ENCODE measurements at regions not wholly inside any gene's neighbourhood (a gene's known extent, or its start where the extent isn't known, plus 50 kb on each side); places are given as distances from the start of the nearest gene placed in this dataset.

DNA sequence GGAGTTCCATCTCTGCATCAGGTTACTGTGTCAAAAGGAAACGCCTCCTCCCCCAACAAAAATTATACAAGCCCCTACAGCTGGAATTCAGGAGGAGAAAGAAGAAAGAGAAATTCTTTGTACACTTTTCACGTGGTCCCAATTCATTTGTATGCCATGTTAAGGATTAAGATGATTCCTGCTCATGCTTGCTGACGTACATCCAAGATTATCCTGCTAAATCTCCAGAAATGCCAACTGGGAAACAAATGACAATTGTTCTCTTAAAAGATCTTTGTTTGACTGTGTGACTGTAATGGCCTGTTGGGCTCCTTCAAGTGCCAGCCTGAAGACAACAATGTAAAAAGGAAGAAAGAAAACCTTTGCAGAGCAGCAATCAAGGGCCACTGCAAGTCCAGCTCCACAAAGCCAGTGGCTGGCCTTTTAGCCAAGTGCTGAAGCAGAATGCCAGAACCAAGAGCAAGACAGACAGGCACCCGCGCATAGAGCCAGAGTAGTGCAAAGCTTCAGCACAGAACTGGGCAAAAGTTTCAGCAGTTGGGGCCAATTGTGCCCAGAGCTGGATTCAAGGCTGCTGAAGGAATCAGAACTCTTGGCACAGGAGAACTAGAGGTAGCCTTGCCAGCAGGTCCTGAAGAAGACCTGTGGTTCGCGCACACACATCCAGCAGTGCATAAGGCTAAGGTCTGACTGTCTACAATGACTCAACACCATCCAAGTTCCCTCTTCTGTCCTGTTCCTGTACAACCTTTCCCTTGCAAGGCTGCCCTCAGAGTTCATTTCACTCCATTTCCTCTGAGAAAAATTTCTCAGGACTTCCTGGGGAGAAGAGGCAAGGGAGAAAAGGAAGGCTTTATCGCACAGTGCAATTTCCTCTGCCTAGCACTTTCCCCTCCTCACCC is 209.7 kb upstream of the BMP4 start:
- no peak for ATAC-seq
- Mint-ChIP-seq H3K4me1 (peaks cover 2% of the 10 kb centered on the region), H3K27me3 (peaks cover 23% of the 10 kb centered on the region), H3K27ac (no peak overlapping the region), H3K36me3 (ENCODE audit: low read depth) (no peaks in the 10 kb centered on the region), H3K9me3 (ENCODE audit: low read depth) (no peaks in the 10 kb centered on the region), H3K4me3 (no peak overlapping the region)
- ChIA-PET CTCF (interaction anchor here (0.7 to 1.7 kb wide), 3 partner anchors 9 to 28 kb away, joined by 3 to 14 read pairs (median 4); no protein-coding TSS in a partner anchor), POLR2A (no interaction called here)
- intact Hi-C loops (cut with DNase I, micrococcal nuclease): no loop called here
- no peak for DNase-seq

DNA sequence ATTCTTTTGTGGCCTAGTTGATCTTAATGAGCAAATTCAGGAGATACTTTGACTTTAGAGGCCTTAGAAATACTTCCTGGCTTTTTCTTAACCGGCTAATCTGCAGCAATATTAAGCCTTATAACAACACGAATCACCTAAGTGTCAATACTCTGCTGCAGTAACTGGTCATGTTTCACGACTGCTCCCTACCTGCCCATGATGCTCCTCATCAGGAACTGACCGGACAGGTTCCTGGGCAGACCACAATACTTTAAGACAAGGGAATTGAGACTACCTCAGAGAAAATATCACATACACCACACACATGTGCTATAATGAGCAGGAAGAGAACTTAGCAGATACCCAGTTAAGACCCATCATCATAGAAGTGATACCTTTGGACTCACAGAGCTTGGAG is 211.9 kb upstream of the BMP4 start:
- POLR2A ChIA-PET: no interaction called here
- no peak overlapping the region for H3K4me3 Mint-ChIP-seq
- no peak overlapping the region for H3K27ac Mint-ChIP-seq
- no peaks in the 10 kb centered on the region for H3K36me3 Mint-ChIP-seq (ENCODE audit: low read depth)
- peaks cover 13% of the 10 kb centered on the region for H3K27me3 Mint-ChIP-seq
- intact Hi-C loops (cut with DNase I, micrococcal nuclease): no loop called here
- CTCF ChIA-PET: no interaction called here
- H3K4me1 Mint-ChIP-seq: peaks cover 2% of the 10 kb centered on the region
- no peak for ATAC-seq
- no peaks in the 10 kb centered on the region for H3K9me3 Mint-ChIP-seq (ENCODE audit: low read depth)
- DNase-seq: no peak

DNA sequence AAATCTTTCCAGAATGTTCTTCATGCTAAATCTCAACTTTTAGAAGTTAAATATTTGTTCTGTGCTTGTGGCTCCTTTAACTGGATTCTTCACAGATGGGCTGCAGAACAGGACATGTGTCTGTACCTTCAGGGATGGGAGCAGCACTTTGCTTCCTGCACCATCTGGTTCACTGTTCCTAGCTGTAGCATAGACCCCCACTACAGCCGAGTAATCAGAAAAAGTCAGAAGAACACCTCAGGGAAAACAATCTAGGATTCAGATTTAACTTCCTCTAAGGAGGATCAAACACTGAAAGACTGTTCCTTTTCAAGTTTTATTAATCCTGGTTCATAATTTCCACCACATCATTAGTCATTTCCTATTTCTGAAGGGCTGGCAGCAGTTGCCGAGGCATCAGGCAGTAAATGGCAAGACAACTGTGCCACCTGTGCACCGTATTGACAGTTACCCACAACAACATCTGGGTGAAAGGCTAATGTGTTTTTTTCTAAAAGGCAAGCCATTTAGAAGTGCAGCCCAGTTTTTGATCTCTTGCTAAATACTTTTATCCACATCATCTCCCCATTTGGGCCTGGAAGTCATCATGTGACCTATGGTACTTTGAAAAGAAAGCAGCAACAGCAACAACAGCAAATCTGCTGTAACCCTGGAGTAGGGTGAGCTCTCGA is 212.8 kb upstream of the BMP4 start:
- H3K9me3 Mint-ChIP-seq (ENCODE audit: low read depth): no peaks in the 10 kb centered on the region
- intact Hi-C loops (cut with DNase I, micrococcal nuclease): no loop called here
- H3K27me3 Mint-ChIP-seq: peaks cover 16% of the 10 kb centered on the region
- H3K4me1 Mint-ChIP-seq: peaks cover 2% of the 10 kb centered on the region
- no peak overlapping the region for H3K27ac Mint-ChIP-seq
- H3K36me3 Mint-ChIP-seq (ENCODE audit: low read depth): no peaks in the 10 kb centered on the region
- CTCF ChIA-PET: interaction anchor here (0.6 to 0.9 kb wide), 2 partner anchors 36 to 159 kb away, joined by 3 read pairs; no protein-coding TSS in a partner anchor
- POLR2A ChIA-PET: no interaction called here
- no peak overlapping the region for H3K4me3 Mint-ChIP-seq
- DNase-seq (no peak), ATAC-seq (no peak)

DNA sequence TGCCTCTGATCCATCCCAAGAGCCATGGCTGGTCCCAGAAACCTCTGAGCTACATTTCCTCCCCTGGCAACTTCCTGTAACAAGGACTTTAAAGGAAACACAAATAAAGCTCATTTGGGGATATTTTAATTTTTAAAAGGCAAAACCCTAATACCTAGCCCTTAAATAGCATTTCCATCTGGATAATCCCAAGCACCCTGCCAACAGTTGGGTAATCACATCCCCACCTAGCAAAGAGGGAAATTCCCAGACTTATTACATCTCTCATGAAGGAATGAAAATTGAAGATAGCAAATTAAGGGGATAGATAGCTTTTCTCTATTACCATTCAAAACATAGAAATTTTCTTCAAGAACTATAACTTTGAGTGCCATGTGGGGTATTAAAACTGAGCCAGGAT is 213.7 kb upstream of the BMP4 start:
- ATAC-seq: no peak
- Mint-ChIP-seq H3K4me1 (peaks cover 2% of the 10 kb centered on the region), H3K27me3 (peaks cover 15% of the 10 kb centered on the region), H3K36me3 (ENCODE audit: low read depth) (no peaks in the 10 kb centered on the region), H3K27ac (no peak overlapping the region), H3K4me3 (no peak overlapping the region), H3K9me3 (ENCODE audit: low read depth) (no peaks in the 10 kb centered on the region)
- DNase-seq: no peak
- CTCF ChIA-PET: interaction anchor here (0.9 to 2.0 kb wide), 2 partner anchors 8 to 158 kb away, joined by 3 to 5 read pairs; no protein-coding TSS in a partner anchor
- POLR2A ChIA-PET: no interaction called here
- intact Hi-C loops (cut with DNase I, micrococcal nuclease): no loop called here

DNA sequence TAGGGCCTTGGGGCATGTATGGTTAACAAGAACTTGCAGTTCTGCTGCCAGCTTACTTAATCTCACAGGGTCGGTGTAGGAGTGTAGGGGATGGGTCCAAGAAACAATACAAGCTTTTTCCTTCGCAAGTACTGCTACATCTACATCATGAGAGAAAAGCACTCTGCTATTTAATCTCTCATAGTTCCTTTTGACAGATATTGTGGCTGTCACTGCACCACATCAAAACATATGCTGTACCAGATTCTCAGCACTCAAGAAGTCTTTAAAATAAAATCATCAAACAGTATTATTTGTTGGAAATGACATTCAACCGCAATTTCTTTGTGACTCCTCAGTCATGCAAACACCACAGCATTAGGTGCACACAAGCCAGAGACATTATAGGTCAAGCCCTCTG is 215.5 kb upstream of the BMP4 start:
- POLR2A ChIA-PET: no interaction called here
- Mint-ChIP-seq H3K36me3 (ENCODE audit: low read depth) (no peaks in the 10 kb centered on the region), H3K27ac (no peak overlapping the region), H3K9me3 (ENCODE audit: low read depth) (no peaks in the 10 kb centered on the region), H3K4me3 (no peak overlapping the region), H3K27me3 (peaks cover 21% of the 10 kb centered on the region), H3K4me1 (peaks cover 2% of the 10 kb centered on the region)
- CTCF ChIA-PET: interaction anchor here (0.6 to 2.0 kb wide), 4 partner anchors 9 to 176 kb away, joined by 4 to 7 read pairs (median 6); no protein-coding TSS in a partner anchor
- ATAC-seq (no peak), DNase-seq (no peak)
- intact Hi-C loops (cut with DNase I, micrococcal nuclease): no loop called here

DNA sequence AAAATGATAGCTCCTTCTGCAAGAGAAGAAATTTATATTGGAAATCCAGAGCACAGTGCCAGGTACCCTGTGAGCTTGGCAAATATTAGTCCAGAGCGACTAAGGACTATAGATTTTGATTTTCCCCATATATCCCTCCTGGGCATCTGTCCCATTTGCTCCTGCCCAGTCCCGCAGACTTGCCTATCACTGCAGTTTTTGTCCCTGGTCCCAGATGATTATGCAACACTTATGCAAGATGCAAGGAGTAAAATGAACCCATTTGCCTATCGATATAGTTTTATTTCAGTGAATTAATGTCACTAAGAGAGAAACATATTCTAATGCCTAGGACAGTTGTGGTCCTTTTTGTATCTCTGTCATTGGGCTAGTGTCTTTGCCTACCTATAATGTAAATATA is 215.9 kb upstream of the BMP4 start:
- H3K9me3 Mint-ChIP-seq (ENCODE audit: low read depth): no peaks in the 10 kb centered on the region
- no peak overlapping the region for H3K27ac Mint-ChIP-seq
- H3K4me3 Mint-ChIP-seq: no peak overlapping the region
- intact Hi-C loops (cut with DNase I, micrococcal nuclease): no loop called here
- CTCF ChIA-PET: interaction anchor here (0.6 to 3.9 kb wide), 3 partner anchors 12 to 176 kb away, joined by 4 to 15 read pairs (median 6); no protein-coding TSS in a partner anchor
- POLR2A ChIA-PET: no interaction called here
- ATAC-seq: no peak
- H3K36me3 Mint-ChIP-seq (ENCODE audit: low read depth): no peaks in the 10 kb centered on the region
- H3K4me1 Mint-ChIP-seq: peaks cover 2% of the 10 kb centered on the region
- peaks cover 22% of the 10 kb centered on the region for H3K27me3 Mint-ChIP-seq
- DNase-seq: no peak

DNA sequence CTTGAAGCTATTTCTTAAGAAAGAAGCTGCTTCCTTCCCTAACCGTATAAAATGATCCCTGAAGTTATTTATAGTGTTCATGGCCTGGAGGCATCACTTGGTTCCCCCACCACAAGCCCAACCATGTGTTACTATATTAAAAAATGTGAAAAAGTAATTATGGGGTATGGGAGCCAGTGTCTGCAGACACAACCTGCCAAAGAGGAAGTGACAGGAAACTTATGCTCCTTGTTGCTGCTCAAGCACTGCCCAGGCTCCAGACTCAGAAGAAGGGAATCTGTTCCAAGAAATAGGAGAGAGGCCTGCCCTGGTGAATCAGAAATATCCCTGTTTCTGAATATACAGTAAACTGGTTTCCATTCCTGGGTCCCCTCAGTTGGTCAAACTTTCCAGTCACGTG is 217.2 kb upstream of the BMP4 start:
- CTCF ChIA-PET: interaction anchor here (0.8 to 3.9 kb wide), 7 partner anchors 10 to 174 kb away, joined by 3 to 15 read pairs (median 4); no protein-coding TSS in a partner anchor
- DNase-seq: no peak
- intact Hi-C loops (cut with DNase I, micrococcal nuclease): no loop called here
- H3K36me3 Mint-ChIP-seq (ENCODE audit: low read depth): no peaks in the 10 kb centered on the region
- no peak overlapping the region for H3K4me3 Mint-ChIP-seq
- POLR2A ChIA-PET: no interaction called here
- no peaks in the 10 kb centered on the region for H3K9me3 Mint-ChIP-seq (ENCODE audit: low read depth)
- H3K27ac Mint-ChIP-seq: no peak overlapping the region
- H3K27me3 Mint-ChIP-seq: peaks cover 27% of the 10 kb centered on the region
- ATAC-seq: no peak
- peaks cover 2% of the 10 kb centered on the region for H3K4me1 Mint-ChIP-seq

DNA sequence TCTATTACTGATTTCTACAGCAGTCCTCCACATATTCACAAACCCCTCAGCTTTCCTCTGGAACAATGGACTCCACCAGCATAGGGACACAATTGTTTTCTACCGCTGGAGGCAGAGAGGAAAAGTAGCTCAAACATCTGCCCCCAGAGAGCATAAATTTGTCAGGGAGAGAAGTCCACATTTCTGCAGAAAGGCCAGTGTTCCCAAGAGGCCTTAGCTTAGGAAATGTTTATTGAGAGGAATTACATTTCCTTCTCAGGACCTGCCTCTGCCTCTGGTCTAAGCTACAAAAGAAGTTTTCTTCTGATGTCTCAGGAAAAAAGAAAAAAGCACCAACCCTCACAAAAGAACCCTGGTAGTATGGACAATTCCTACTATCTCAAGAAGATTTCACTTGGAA is 217.8 kb upstream of the BMP4 start:
- H3K36me3 Mint-ChIP-seq (ENCODE audit: low read depth): no peaks in the 10 kb centered on the region
- ChIA-PET POLR2A (no interaction called here), CTCF (interaction anchor here (0.6 to 3.9 kb wide), 12 partner anchors 8 to 637 kb away, joined by 3 to 15 read pairs (median 5); no protein-coding TSS in a partner anchor)
- H3K4me1 Mint-ChIP-seq: peaks cover 2% of the 10 kb centered on the region
- H3K27ac Mint-ChIP-seq: no peak overlapping the region
- intact Hi-C loops (cut with DNase I, micrococcal nuclease): no loop called here
- no peak for ATAC-seq
- DNase-seq: no peak
- no peak overlapping the region for H3K4me3 Mint-ChIP-seq
- H3K27me3 Mint-ChIP-seq: peaks cover 28% of the 10 kb centered on the region
- H3K9me3 Mint-ChIP-seq (ENCODE audit: low read depth): no peaks in the 10 kb centered on the region

DNA sequence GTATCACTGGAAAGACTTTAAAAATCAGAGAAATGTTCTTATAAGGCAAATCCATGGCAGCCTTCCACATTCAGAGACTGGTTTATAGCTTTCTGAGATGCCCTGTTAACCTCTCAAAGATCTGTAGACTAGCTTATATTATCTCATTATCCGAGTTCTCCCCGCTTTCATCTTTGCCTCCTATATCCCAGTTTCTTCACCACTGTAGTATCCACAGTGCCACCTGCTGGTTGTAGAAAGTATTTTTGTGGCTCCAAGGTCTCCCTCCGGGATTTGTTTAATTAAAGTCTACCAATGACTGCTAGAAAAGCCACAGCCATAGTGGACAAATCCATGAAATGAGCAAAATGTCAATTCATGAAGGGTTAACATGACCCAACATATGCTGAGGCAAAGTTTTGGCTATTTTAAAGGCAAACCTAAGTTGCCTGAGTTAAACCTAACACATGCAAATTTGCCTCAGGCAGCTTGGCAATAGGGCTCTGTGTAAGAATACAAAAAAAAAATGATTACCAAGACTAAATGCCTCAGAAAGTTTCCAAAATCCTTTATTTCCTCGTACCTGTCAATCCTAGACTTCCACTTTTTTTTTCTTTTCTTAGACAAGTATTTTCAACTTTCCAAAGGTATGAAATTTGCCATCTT is 218.8 kb upstream of the BMP4 start:
- ChIA-PET POLR2A (no interaction called here), CTCF (interaction anchor here (0.7 to 3.9 kb wide), 16 partner anchors 8 to 872 kb away, joined by 3 to 15 read pairs (median 4); no protein-coding TSS in a partner anchor)
- no peaks in the 10 kb centered on the region for H3K9me3 Mint-ChIP-seq (ENCODE audit: low read depth)
- H3K36me3 Mint-ChIP-seq (ENCODE audit: low read depth): no peaks in the 10 kb centered on the region
- DNase-seq: peak; percentile 72
- intact Hi-C loops (cut with DNase I, micrococcal nuclease): loop anchor here (1.0 to 5.0 kb wide), 5 partner anchors 172 to 1353 kb away; no protein-coding TSS in a partner anchor
- no peak overlapping the region for H3K27ac Mint-ChIP-seq
- ATAC-seq: no peak
- peaks cover 24% of the 10 kb centered on the region for H3K27me3 Mint-ChIP-seq
- no peak overlapping the region for H3K4me3 Mint-ChIP-seq
- no peaks in the 10 kb centered on the region for H3K4me1 Mint-ChIP-seq

DNA sequence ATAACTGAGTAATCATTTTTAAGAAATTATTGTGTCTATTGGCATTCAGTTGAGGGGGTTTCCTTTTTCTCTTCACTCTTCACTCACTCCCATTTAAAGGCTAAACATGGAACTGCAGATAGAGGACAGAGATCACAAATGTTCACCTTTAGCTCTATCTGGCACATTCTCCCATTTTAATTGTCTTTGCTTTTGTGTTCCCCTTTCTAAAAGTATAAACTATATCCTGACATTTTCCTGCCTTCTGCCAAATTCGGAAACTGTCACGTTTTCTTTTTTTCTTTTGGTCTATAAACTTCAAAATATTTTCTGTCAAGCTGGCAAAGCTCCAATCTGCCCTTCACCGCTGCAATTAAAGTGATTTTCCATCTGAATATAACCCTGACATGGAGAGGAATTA is 219.8 kb upstream of the CDKN3 start:
- Mint-ChIP-seq H3K36me3 (ENCODE audit: low read depth) (no peaks in the 10 kb centered on the region), H3K4me3 (no peak overlapping the region), H3K27me3 (peaks cover 24% of the 10 kb centered on the region), H3K27ac (no peak overlapping the region), H3K9me3 (ENCODE audit: low read depth) (no peaks in the 10 kb centered on the region), H3K4me1 (no peaks in the 10 kb centered on the region)
- CTCF ChIA-PET: interaction anchor here (1.4 to 2.9 kb wide), 4 partner anchors 9 to 246 kb away, joined by 3 to 12 read pairs (median 4); no protein-coding TSS in a partner anchor
- POLR2A ChIA-PET: no interaction called here
- intact Hi-C loops (cut with DNase I, micrococcal nuclease): loop anchor here (5.0 kb wide), 2 partner anchors 170 to 1355 kb away; no protein-coding TSS in a partner anchor
- DNase-seq: no peak
- ATAC-seq: no peak
